Esophagus squamous epithelium (tissue), 4 donors: ENCODE measurements at regions not wholly inside any gene's neighbourhood (a gene's known extent, or its start where the extent isn't known, plus 50 kb on each side); places are given as distances from the start of the nearest gene placed in this dataset.

Experiments used
- POLR2A ChIP-seq, 4 donors: fragments of 450-650 bp; IDR thresholded peaks; one replicate each; pipeline ENCODE4 v1.6.1; 2017; ENCODE audit warnings: antibody characterized with exemption in 4 of 4, mild to moderate bottlenecking in 4 of 4, moderate library complexity in 3 of 4
- TF ChIP-seq, protein P1 (sequence below), 6 experiments: fragments of 450-650 bp in 4 of 6; fragments of 200-600 bp in 2 of 6; sonication (generic) in 2 of 6; IDR thresholded peaks; one replicate each; pipeline ENCODE4 v1.5.1; 2016 to 2019; ENCODE audit warnings: antibody characterized with exemption in 6 of 6, mild to moderate bottlenecking in 4 of 6, moderate library complexity in 4 of 6

- TF ChIP-seq, protein P1, sequence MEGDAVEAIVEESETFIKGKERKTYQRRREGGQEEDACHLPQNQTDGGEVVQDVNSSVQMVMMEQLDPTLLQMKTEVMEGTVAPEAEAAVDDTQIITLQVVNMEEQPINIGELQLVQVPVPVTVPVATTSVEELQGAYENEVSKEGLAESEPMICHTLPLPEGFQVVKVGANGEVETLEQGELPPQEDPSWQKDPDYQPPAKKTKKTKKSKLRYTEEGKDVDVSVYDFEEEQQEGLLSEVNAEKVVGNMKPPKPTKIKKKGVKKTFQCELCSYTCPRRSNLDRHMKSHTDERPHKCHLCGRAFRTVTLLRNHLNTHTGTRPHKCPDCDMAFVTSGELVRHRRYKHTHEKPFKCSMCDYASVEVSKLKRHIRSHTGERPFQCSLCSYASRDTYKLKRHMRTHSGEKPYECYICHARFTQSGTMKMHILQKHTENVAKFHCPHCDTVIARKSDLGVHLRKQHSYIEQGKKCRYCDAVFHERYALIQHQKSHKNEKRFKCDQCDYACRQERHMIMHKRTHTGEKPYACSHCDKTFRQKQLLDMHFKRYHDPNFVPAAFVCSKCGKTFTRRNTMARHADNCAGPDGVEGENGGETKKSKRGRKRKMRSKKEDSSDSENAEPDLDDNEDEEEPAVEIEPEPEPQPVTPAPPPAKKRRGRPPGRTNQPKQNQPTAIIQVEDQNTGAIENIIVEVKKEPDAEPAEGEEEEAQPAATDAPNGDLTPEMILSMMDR (IDR thresholded peaks at IDR 0.05) = no peak
- no peak for TF ChIP-seq POLR2A (IDR thresholded peaks at IDR 0.05)
Measured at GRCh38 chr18:78584459-78585022, 395.1 kb upstream of the SALL3 start.
